Activated T-helper 2 cell treated with anti-CD3 and anti-CD28 coated beads, Interferon-gamma antibody, Interleukin-2, Interleukin-4, amounts not matched to agents 10 μg/mL and 5 μg/mL and 100 μg/mL, durations not matched to agents 14 hours and 24 hours and 36 hours (primary cell): ENCODE measurements at regions not wholly inside any gene's neighbourhood (a gene's known extent, or its start where the extent isn't known, plus 50 kb on each side); places are given as distances from the start of the nearest gene placed in this dataset.
"Not testable (repeated sequence)": the region's sequence is repeated elsewhere in the genome, so short reads cannot be mapped to it uniquely, and the experiment has no call there.

ENCODE experiments used
- DNase-seq: peaks from one replicate; pipeline ENCODE4 v3.0.0; 2021; ENCODE audit warnings: low spot score
- H3K27ac Mint-ChIP-seq: one replicate; pipeline ENCODE4 v1.8.0; 2021; ENCODE audit warnings: mixed read lengths
- H3K27me3 Mint-ChIP-seq: one replicate; pipeline ENCODE4 v1.8.0; 2021; ENCODE audit warnings: low read depth, mixed read lengths
- H3K36me3 Mint-ChIP-seq: one replicate; pipeline ENCODE4 v1.8.0; 2021; ENCODE audit warnings: low read depth, mixed read lengths
- H3K4me1 Mint-ChIP-seq: one replicate; pipeline ENCODE4 v1.8.0; 2021; ENCODE audit warnings: low read depth, mixed read lengths
- H3K4me3 Mint-ChIP-seq: one replicate; pipeline ENCODE4 v1.8.0; 2021; ENCODE audit warnings: low read depth, mild to moderate bottlenecking, moderate library complexity, mixed read lengths
- H3K9me3 Mint-ChIP-seq: one replicate; pipeline ENCODE4 v1.8.0; 2021; ENCODE audit warnings: mixed read lengths
- intact Hi-C: fragments of 100-400 bp; cut with micrococcal nuclease; formaldehyde crosslinking; loops from one replicate; pipeline ENCODE4 v1.15.1; 2023

DNA sequence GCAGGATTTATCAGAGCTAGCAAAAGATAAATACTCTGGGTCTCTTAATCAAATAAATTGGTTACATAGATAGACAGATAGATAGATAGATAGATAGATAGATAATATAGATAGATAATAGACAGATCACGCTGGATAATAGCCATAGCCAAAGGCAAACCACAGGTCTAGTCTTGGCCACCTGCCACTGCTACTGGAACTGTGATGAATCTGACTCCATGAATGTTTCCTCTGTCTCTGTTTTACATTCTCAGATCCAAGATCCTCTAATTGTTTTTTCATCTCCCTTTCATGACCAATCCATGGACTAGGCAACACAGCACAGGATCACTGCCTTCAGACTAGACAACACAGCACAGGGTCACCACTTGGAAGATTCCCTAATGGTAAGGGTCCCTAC is 444.7 kb upstream of the NFIA start:
- H3K4me1 Mint-ChIP-seq = no peaks in the 10 kb centered on the region
- no peaks in the 10 kb centered on the region for H3K9me3 Mint-ChIP-seq
- intact Hi-C loops = no loop called here
- no peak overlapping the region for H3K27ac Mint-ChIP-seq
- no peaks in the 10 kb centered on the region for H3K36me3 Mint-ChIP-seq
- H3K4me3 Mint-ChIP-seq = no peak overlapping the region
- no peaks in the 10 kb centered on the region for H3K27me3 Mint-ChIP-seq
- DNase-seq = no peak

DNA sequence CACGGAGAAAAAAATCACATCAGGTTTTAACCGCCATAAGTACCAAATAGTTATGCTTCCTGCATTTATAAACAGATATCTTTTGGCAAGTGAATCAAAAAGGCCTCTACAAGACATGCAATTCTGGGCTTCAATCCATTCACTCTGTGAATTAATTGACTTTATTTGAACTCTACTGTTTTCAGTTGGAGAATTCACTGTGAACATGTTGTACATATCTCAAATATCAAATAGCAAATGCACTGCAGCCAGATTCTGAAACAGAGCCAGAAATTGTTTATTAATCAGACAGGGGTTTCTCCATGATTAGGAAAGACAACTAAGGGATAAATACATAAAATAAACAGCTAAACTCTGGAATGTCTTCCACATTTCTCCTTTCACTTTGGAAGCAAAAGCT is 445.4 kb upstream of the NFIA start:
- no peaks in the 10 kb centered on the region for H3K9me3 Mint-ChIP-seq
- H3K36me3 Mint-ChIP-seq = no peaks in the 10 kb centered on the region
- no peaks in the 10 kb centered on the region for H3K4me1 Mint-ChIP-seq
- intact Hi-C loops = no loop called here
- no peak overlapping the region for H3K4me3 Mint-ChIP-seq
- no peaks in the 10 kb centered on the region for H3K27me3 Mint-ChIP-seq
- H3K27ac Mint-ChIP-seq = no peak overlapping the region
- no peak for DNase-seq

DNA sequence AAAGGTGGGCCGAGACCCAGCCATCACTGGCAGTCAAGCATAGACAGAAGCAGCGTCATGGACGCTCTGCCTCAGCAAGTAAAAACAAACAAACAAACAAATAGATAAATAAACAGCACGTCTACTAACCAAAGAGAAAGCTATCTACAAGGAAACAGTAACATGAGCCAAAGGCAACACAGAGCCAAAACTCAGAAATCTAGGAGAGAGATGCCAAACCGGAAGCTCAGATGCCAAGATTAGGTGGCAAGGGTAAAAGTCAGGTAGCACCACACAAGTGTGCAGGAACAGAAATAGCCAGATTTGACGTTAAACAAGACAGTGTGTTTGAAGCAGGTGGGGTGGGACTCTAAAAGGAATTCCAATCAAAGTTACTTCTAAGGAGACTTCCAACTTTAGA is 448.3 kb upstream of the NFIA start:
- H3K9me3 Mint-ChIP-seq = no peaks in the 10 kb centered on the region
- no peaks in the 10 kb centered on the region for H3K36me3 Mint-ChIP-seq
- no peak overlapping the region for H3K4me3 Mint-ChIP-seq
- no peaks in the 10 kb centered on the region for H3K4me1 Mint-ChIP-seq
- intact Hi-C loops = no loop called here
- DNase-seq = no peak
- no peaks in the 10 kb centered on the region for H3K27me3 Mint-ChIP-seq
- no peak overlapping the region for H3K27ac Mint-ChIP-seq

DNA sequence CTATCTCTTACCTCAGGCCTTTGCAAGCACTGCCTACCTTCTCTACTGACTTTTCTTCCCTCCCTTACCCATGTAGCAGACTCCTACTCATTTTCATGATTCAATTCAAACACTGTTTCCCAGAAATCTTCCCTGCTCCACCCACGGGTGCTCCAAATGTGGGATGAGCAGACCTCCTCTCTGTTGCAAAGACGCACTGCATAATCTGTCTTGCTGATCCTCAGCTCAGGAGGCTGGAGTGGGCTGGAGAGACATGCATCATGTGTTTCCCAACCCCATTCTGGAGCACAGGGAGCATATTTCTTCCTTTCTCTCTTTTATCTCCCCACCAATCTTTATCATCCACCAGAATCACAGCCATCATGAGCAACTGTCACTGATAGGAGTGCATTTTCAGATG is 459.9 kb upstream of the NFIA start:
- no peak overlapping the region for H3K4me3 Mint-ChIP-seq
- intact Hi-C loops = no loop called here
- peaks cover 2% of the 10 kb centered on the region for H3K27me3 Mint-ChIP-seq
- H3K36me3 Mint-ChIP-seq = no peaks in the 10 kb centered on the region
- no peak for DNase-seq
- H3K4me1 Mint-ChIP-seq = no peaks in the 10 kb centered on the region
- H3K9me3 Mint-ChIP-seq = no peaks in the 10 kb centered on the region
- no peak overlapping the region for H3K27ac Mint-ChIP-seq

DNA sequence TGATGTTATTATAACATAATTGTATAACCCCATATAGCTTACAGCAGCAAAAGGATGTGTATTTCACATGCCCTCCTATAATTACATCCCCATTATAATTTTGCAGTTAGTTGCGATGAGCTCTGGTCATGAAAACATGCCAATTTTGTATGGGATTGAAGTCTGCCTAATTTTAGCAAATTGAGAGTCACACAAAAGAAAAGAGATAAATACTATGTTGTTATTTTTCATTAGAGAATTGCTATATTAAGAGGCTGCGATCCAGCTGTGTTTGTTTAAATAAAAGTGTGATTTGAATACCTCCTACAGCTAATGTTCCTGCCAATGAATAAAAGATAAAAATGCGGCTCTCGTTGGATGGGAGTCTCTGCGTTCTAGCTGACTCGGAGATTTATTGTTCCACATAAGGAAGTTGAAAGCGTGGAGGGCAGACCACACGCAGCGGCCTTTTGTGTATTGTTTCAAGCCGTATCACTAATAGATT is 461.0 kb upstream of the NFIA start:
- H3K27ac Mint-ChIP-seq = no peak overlapping the region
- no peaks in the 10 kb centered on the region for H3K36me3 Mint-ChIP-seq
- no peak for DNase-seq
- no peak overlapping the region for H3K4me3 Mint-ChIP-seq
- peaks cover 2% of the 10 kb centered on the region for H3K27me3 Mint-ChIP-seq
- intact Hi-C loops = no loop called here
- H3K9me3 Mint-ChIP-seq = no peaks in the 10 kb centered on the region
- no peaks in the 10 kb centered on the region for H3K4me1 Mint-ChIP-seq

DNA sequence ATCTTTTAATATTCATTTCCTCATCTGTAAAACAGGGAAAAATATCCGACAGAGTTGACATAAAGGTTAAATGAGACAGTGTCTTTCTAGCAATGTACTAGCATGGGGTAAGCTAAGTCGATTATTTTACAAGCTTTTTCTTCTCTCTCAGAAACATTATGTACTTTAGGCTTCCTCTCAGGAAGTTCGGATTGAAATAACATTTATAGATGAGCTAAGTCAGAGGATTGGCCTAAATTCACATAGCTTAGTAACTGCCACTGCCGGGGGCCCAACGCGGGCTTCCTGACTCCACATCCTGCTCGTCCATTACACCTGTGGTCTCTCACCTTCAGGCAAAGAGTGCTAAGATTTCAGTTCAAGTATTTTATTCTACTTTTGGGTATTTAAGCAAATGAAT is 462.3 kb upstream of the NFIA start:
- Mint-ChIP-seq H3K27ac (no peak overlapping the region), H3K27me3 (peaks cover 2% of the 10 kb centered on the region), H3K4me3 (no peak overlapping the region), H3K4me1 (no peaks in the 10 kb centered on the region), H3K36me3 (no peaks in the 10 kb centered on the region), H3K9me3 (no peaks in the 10 kb centered on the region)
- intact Hi-C loops = no loop called here
- DNase-seq = no peak

DNA sequence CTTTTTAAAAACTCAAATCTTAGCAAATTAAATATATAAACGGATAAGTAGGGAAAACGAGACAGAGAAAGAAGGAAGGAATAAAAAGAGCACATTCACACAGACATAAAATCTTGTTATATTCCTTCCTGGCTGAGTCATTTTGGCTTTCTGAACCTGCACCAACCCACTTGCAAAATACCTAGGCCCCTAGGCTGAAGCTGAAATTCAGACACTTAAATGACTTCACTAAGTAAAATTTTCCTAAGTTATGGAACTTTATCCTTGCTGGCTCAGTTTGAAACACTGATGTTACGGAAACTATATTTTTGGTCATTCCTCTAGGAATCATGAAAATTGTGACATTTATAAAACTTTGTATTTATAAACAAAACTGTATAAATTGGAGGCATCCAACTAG is 462.8 kb upstream of the NFIA start:
- Mint-ChIP-seq H3K4me3 (no peak overlapping the region), H3K36me3 (no peaks in the 10 kb centered on the region), H3K9me3 (no peaks in the 10 kb centered on the region), H3K4me1 (no peaks in the 10 kb centered on the region), H3K27me3 (peaks cover 2% of the 10 kb centered on the region), H3K27ac (no peak overlapping the region)
- intact Hi-C loops = no loop called here
- DNase-seq = no peak

DNA sequence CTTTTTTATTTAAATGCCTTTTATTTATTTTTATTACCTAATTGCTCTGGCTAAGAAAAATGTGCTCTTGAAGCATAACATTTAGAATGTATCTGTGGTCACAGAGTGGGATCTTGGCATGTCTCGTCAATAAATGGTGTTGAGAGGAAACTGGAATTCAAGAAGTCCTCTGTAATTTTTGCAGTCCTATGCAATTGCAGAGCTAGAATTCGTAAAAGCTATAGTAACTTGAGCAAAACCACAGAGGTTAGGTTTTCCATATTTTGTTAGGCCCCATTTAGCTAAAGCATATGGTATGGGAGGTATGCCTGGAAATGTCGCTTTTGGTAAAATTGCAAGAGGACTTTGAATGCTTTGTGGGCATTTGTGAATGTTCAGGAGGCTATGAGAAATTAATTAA is 466.7 kb upstream of the NFIA start:
- Mint-ChIP-seq H3K9me3 (no peaks in the 10 kb centered on the region), H3K4me1 (no peaks in the 10 kb centered on the region), H3K4me3 (no peak overlapping the region), H3K27ac (no peak overlapping the region), H3K27me3 (peaks cover under 1% of the 10 kb centered on the region), H3K36me3 (no peaks in the 10 kb centered on the region)
- intact Hi-C loops = no loop called here
- DNase-seq = no peak

DNA sequence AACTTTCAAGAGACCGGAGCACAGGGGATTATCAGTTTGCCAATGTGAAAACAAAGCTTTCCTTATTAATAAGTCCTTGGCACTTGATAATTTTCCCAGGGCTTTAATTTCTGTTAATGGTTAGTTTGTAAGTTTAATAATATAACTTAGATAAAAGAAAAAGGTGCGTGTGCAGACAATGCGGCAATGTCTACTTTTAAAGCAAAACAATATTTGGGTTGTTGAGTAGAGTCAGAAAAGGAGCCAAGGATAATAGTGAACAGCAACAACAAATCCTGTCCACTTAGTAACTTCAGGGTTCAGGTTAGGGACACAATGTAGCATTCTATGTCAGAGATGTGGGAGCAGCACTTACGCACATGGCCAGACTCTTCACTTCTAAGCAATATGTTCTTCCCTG is 469.6 kb upstream of the NFIA start:
- Mint-ChIP-seq H3K9me3 (no peaks in the 10 kb centered on the region), H3K4me1 (no peaks in the 10 kb centered on the region), H3K27me3 (no peaks in the 10 kb centered on the region), H3K4me3 (no peak overlapping the region), H3K27ac (no peak overlapping the region), H3K36me3 (no peaks in the 10 kb centered on the region)
- intact Hi-C loops = no loop called here
- DNase-seq = no peak

DNA sequence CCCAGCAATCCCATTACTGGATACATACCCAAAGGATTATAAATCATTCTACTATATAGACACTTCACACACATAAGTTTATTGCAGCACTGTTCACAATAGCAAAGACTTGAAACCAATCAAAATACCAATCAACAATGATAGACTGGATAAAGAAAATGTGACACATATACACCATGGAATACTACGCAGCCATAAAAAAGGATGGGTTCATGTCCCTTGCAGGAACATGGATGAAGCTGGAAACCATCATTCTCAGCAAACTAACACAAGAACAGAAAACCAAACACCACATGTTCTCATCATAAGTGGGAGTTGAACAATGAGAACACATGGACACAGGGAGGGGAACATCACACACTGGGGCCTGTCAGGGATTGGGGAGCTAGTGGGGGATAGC is 475.4 kb upstream of the NFIA start:
- H3K4me1 Mint-ChIP-seq, H3K27me3 Mint-ChIP-seq, intact Hi-C loops, H3K27ac Mint-ChIP-seq, H3K4me3 Mint-ChIP-seq, DNase-seq, H3K36me3 Mint-ChIP-seq: not testable (repeated sequence)
- peaks cover 13% of the 10 kb centered on the region for H3K9me3 Mint-ChIP-seq

DNA sequence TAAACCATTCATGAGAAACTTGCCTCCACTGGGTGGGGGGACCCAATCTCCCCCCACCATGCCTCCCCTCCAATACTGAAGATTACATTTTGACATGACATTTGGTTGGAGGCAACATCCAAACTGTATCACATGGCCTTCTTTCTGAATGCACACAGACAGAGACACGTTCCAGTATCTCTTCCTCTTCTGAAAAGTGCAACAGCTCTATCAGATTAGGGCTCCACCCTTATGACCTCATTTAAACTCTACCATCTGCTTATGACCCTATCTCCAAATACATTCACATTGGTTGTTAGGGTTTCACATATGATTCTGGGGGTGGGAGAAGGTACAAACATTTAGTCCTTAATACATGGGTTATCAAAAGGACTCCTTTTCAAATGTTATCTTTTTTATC is 481.8 kb upstream of the NFIA start:
- DNase-seq = no peak
- Mint-ChIP-seq H3K4me3 (no peak overlapping the region), H3K27me3 (no peaks in the 10 kb centered on the region), H3K36me3 (no peaks in the 10 kb centered on the region), H3K27ac (no peak overlapping the region), H3K9me3 (peaks cover 6% of the 10 kb centered on the region), H3K4me1 (no peaks in the 10 kb centered on the region)
- intact Hi-C loops = no loop called here

DNA sequence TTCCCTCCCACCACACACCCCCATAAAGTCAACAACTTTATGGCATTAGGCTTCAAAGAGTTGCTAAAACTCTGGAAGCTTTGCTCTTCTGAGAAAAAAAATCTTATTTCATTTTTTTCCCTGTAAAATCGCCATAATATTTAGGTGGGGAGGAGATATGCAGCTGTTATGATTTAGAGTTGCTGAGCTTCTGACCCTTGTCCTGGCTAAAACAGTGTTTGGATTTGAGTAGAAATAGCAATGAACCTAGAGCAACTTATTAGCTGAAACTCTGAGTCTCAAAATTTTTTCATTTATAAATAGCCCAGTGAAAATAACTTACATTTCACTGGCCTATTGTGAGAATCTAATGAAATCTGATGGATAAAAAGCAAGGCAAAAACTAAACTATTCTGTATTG is 482.8 kb upstream of the NFIA start:
- H3K36me3 Mint-ChIP-seq = no peaks in the 10 kb centered on the region
- intact Hi-C loops = no loop called here
- H3K4me3 Mint-ChIP-seq = no peak overlapping the region
- H3K27ac Mint-ChIP-seq = no peak overlapping the region
- H3K9me3 Mint-ChIP-seq = peaks cover 6% of the 10 kb centered on the region
- no peak for DNase-seq
- H3K4me1 Mint-ChIP-seq = no peaks in the 10 kb centered on the region
- no peaks in the 10 kb centered on the region for H3K27me3 Mint-ChIP-seq

DNA sequence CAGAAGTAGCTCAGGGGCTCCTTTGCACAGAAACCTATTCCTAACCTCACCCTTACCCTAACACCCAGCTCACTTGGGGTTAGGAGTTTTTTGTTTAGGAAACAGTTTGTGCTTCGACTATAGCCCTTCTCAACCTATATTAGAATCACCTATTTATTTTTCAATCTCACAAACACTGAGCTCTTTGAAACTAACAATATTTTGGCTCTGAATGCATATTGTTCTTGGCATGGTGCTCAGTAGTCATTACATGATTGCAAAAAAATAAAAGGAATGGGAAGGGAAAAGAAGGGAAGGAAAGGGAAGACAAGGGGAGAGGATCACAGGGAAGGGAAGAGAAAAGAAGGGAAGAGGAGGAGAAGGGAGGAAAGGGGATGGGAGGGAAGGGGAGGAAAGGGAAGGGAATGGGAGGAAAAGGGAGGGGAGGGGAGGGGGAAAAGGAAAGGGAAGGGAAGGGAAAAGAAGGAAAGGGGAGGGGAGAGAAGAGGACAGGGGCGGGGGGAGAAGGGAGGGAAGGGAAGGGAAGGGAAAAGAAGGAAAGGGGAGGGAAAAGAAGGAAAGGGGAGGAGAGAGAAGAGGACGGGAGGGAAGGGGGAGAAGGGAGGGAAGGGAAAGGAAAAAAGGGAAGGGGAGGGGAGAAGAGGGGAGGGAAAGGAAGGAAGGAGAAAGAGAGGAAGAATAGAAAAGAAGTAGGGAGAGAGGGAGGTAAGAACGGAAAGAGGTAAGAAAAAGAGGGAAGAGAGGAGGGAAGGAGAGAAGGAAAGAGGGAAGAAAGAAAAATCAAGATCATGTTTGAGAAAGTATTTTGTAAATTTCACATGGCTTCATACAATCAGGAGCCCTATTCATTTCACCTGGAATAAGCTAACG is 484.1 kb upstream of the NFIA start:
- no peaks in the 10 kb centered on the region for H3K4me1 Mint-ChIP-seq
- H3K9me3 Mint-ChIP-seq = peaks cover under 1% of the 10 kb centered on the region
- intact Hi-C loops = no loop called here
- DNase-seq = no peak
- H3K36me3 Mint-ChIP-seq = no peaks in the 10 kb centered on the region
- no peaks in the 10 kb centered on the region for H3K27me3 Mint-ChIP-seq
- H3K4me3 Mint-ChIP-seq = no peak overlapping the region
- H3K27ac Mint-ChIP-seq = no peak overlapping the region
